ENCODE measurements at regions not wholly inside any gene's neighbourhood (a gene's known extent, or its start where the extent isn't known, plus 50 kb on each side); places are given as distances from the start of the nearest gene placed in this dataset.

GRCh38 chr13:33919120-33919519, 101.2 kb downstream of the RFC3 start:
- POLR2A ChIA-PET, result no interaction called here
- H3K4me3 ChIP-seq (ENCODE audit: low read length), result no peak overlapping the region
- no peaks in the 10 kb centered on the region for H3K36me3 ChIP-seq (ENCODE audit: insufficient read depth, low read length)
- no peak for TF ChIP-seq CTCF (IDR thresholded peaks at IDR 0.05)
- H3K27me3 ChIP-seq (ENCODE audit: control insufficient read depth in 1 of 2, insufficient read depth in 2 of 2, low read length in 2 of 2), result no peaks in the 10 kb centered on the region
- no peak overlapping the region for H3K27ac ChIP-seq (ENCODE audit: low read depth in 1 of 2, low read length in 2 of 2)
- Mint-ChIP-seq H3K4me1 (ENCODE audit: low read depth) (no peaks in the 10 kb centered on the region), H3K9me3 (no peaks in the 10 kb centered on the region), H3K27me3 (no peaks in the 10 kb centered on the region), H3K27ac (no peak overlapping the region), H3K4me3 (no peak overlapping the region), H3K36me3 (ENCODE audit: low read depth) (no peaks in the 10 kb centered on the region)
- ATAC-seq (ENCODE audit: poor library complexity), result no peak
- CTCF ChIA-PET, result no interaction called here
- no peaks in the 10 kb centered on the region for H3K9me3 ChIP-seq (ENCODE audit: control insufficient read depth in 1 of 2, insufficient read depth in 1 of 2, low read length in 2 of 2)
- no peak for DNase-seq
- no peaks in the 10 kb centered on the region for H3K4me1 ChIP-seq (ENCODE audit: insufficient read depth, low read length)
- intact Hi-C loops (cut with DNase I, micrococcal nuclease), result no loop called here

GRCh38 chr13:33925563-33925962, 107.6 kb downstream of the RFC3 start:
- no peaks in the 10 kb centered on the region for H3K9me3 Mint-ChIP-seq
- no peak overlapping the region for H3K4me3 Mint-ChIP-seq
- TF ChIP-seq CTCF (IDR thresholded peaks at IDR 0.05), result no peak
- intact Hi-C loops (cut with DNase I, micrococcal nuclease), result no loop called here
- no peak overlapping the region for H3K4me3 ChIP-seq (ENCODE audit: low read length)
- POLR2A ChIA-PET, result no interaction called here
- CTCF ChIA-PET, result no interaction called here
- no peaks in the 10 kb centered on the region for H3K4me1 Mint-ChIP-seq (ENCODE audit: low read depth)
- no peaks in the 10 kb centered on the region for H3K27me3 ChIP-seq (ENCODE audit: control insufficient read depth in 1 of 2, insufficient read depth in 2 of 2, low read length in 2 of 2)
- ATAC-seq (ENCODE audit: poor library complexity) (no peak), DNase-seq (no peak)
- no peaks in the 10 kb centered on the region for H3K36me3 ChIP-seq (ENCODE audit: insufficient read depth, low read length)
- H3K4me1 ChIP-seq (ENCODE audit: insufficient read depth, low read length), result no peaks in the 10 kb centered on the region
- H3K9me3 ChIP-seq (ENCODE audit: control insufficient read depth in 1 of 2, insufficient read depth in 1 of 2, low read length in 2 of 2), result no peaks in the 10 kb centered on the region
- H3K36me3 Mint-ChIP-seq (ENCODE audit: low read depth), result no peaks in the 10 kb centered on the region
- no peak overlapping the region for H3K27ac ChIP-seq (ENCODE audit: low read depth in 1 of 2, low read length in 2 of 2)
- no peak overlapping the region for H3K27ac Mint-ChIP-seq
- no peaks in the 10 kb centered on the region for H3K27me3 Mint-ChIP-seq

GRCh38 chr13:33927315-33927714, 109.4 kb downstream of the RFC3 start:
- Histone ChIP-seq H3K4me3 (ENCODE audit: low read length) (no peak overlapping the region), H3K27ac (ENCODE audit: low read depth in 1 of 2, low read length in 2 of 2) (no peak overlapping the region), H3K4me1 (ENCODE audit: insufficient read depth, low read length) (no peaks in the 10 kb centered on the region), H3K36me3 (ENCODE audit: insufficient read depth, low read length) (no peaks in the 10 kb centered on the region), H3K9me3 (ENCODE audit: control insufficient read depth in 1 of 2, insufficient read depth in 1 of 2, low read length in 2 of 2) (no peaks in the 10 kb centered on the region), H3K27me3 (ENCODE audit: control insufficient read depth in 1 of 2, insufficient read depth in 2 of 2, low read length in 2 of 2) (no peaks in the 10 kb centered on the region)
- ChIA-PET POLR2A (no interaction called here), CTCF (no interaction called here)
- no peak for ATAC-seq (ENCODE audit: poor library complexity)
- Mint-ChIP-seq H3K27me3 (no peaks in the 10 kb centered on the region), H3K9me3 (no peaks in the 10 kb centered on the region), H3K4me3 (no peak overlapping the region), H3K4me1 (ENCODE audit: low read depth) (no peaks in the 10 kb centered on the region), H3K27ac (no peak overlapping the region), H3K36me3 (ENCODE audit: low read depth) (no peaks in the 10 kb centered on the region)
- TF ChIP-seq CTCF (IDR thresholded peaks at IDR 0.05), result no peak
- intact Hi-C loops (cut with DNase I, micrococcal nuclease), result no loop called here
- no peak for DNase-seq
